ENCODE measurements at regions not wholly inside any gene's neighbourhood (a gene's known extent, or its start where the extent isn't known, plus 50 kb on each side); places are given as distances from the start of the nearest gene placed in this dataset.

- Histone ChIP-seq H3K9me3 (ENCODE audit: insufficient read depth, low read depth, low read length) (no peaks in the 10 kb centered on the region), H3K36me3 (ENCODE audit: insufficient read depth, low read length) (no peaks in the 10 kb centered on the region), H3K4me1 (ENCODE audit: insufficient read depth, low read length) (peaks cover 3% of the 10 kb centered on the region), H3K27ac (ENCODE audit: low read depth, low read length) (no peak overlapping the region), H2AFZ (ENCODE audit: low read depth, low read length) (no peak overlapping the region), H4K20me1 (ENCODE audit: insufficient read depth, low read length) (no peaks in the 10 kb centered on the region), H3K4me3 (ENCODE audit: insufficient read depth, low read depth, low read length) (no peak overlapping the region), H3K4me2 (ENCODE audit: low read length) (no peak overlapping the region), H3K79me2 (ENCODE audit: insufficient read depth, low read length) (no peaks in the 10 kb centered on the region), H3K27me3 (ENCODE audit: insufficient read depth, low read length) (no peaks in the 10 kb centered on the region), H3K9ac (ENCODE audit: low read length) (no peak overlapping the region)
- no peak overlapping the region for H3K4me3 Mint-ChIP-seq (ENCODE audit: unreplicated experiment)
- no peaks in the 10 kb centered on the region for H3K27me3 Mint-ChIP-seq (ENCODE audit: low read depth, unreplicated experiment)
- no peaks in the 10 kb centered on the region for H3K36me3 Mint-ChIP-seq (ENCODE audit: low read depth, unreplicated experiment)
- DNase-seq (ENCODE audit: low read depth): no peak
- no peaks in the 10 kb centered on the region for H3K4me1 Mint-ChIP-seq (ENCODE audit: low read depth, unreplicated experiment)
- TF ChIP-seq CTCF (IDR thresholded peaks at IDR 0.05; ENCODE audit: insufficient read depth, low read depth, low read length) (no peak), EZH2 (IDR thresholded peaks at IDR 0.05; ENCODE audit: insufficient read depth, low read length) (no peak)
- peaks cover 2% of the 10 kb centered on the region for H3K9me3 Mint-ChIP-seq (ENCODE audit: unreplicated experiment)
- H3K27ac Mint-ChIP-seq (ENCODE audit: unreplicated experiment): no peak overlapping the region
- no peak for FAIRE-seq
Observed at GRCh38 chr14:28299227-28299626, 467.4 kb upstream of the FOXG1 start.

GRCh38 chr14:28300356-28300755, 466.2 kb upstream of the FOXG1 start:
- Mint-ChIP-seq H3K27ac (ENCODE audit: unreplicated experiment) (no peak overlapping the region), H3K27me3 (ENCODE audit: low read depth, unreplicated experiment) (no peaks in the 10 kb centered on the region), H3K4me1 (ENCODE audit: low read depth, unreplicated experiment) (no peaks in the 10 kb centered on the region), H3K36me3 (ENCODE audit: low read depth, unreplicated experiment) (no peaks in the 10 kb centered on the region), H3K9me3 (ENCODE audit: unreplicated experiment) (no peaks in the 10 kb centered on the region), H3K4me3 (ENCODE audit: unreplicated experiment) (no peak overlapping the region)
- Histone ChIP-seq H3K27me3 (ENCODE audit: insufficient read depth, low read length) (no peaks in the 10 kb centered on the region), H3K4me2 (ENCODE audit: low read length) (no peak overlapping the region), H4K20me1 (ENCODE audit: insufficient read depth, low read length) (no peaks in the 10 kb centered on the region), H3K9me3 (ENCODE audit: insufficient read depth, low read depth, low read length) (no peaks in the 10 kb centered on the region), H3K9ac (ENCODE audit: low read length) (no peak overlapping the region), H3K79me2 (ENCODE audit: insufficient read depth, low read length) (no peaks in the 10 kb centered on the region), H3K36me3 (ENCODE audit: insufficient read depth, low read length) (no peaks in the 10 kb centered on the region), H3K4me3 (ENCODE audit: insufficient read depth, low read depth, low read length) (no peak overlapping the region), H3K27ac (ENCODE audit: low read depth, low read length) (no peak overlapping the region), H3K4me1 (ENCODE audit: insufficient read depth, low read length) (peaks cover 3% of the 10 kb centered on the region), H2AFZ (ENCODE audit: low read depth, low read length) (no peak overlapping the region)
- DNase-seq (ENCODE audit: low read depth): peak; percentile 68
- TF ChIP-seq CTCF (IDR thresholded peaks at IDR 0.05; ENCODE audit: insufficient read depth, low read depth, low read length) (no peak), EZH2 (IDR thresholded peaks at IDR 0.05; ENCODE audit: insufficient read depth, low read length) (no peak)
- FAIRE-seq: peak; percentile 26

GRCh38 chr14:28301179-28301578, 465.4 kb upstream of the FOXG1 start:
- FAIRE-seq: no peak
- peaks cover 3% of the 10 kb centered on the region for H3K4me1 ChIP-seq (ENCODE audit: insufficient read depth, low read length)
- no peak overlapping the region for H3K9ac ChIP-seq (ENCODE audit: low read length)
- no peaks in the 10 kb centered on the region for H4K20me1 ChIP-seq (ENCODE audit: insufficient read depth, low read length)
- no peak for DNase-seq (ENCODE audit: low read depth)
- no peaks in the 10 kb centered on the region for H3K79me2 ChIP-seq (ENCODE audit: insufficient read depth, low read length)
- no peaks in the 10 kb centered on the region for H3K9me3 Mint-ChIP-seq (ENCODE audit: unreplicated experiment)
- H3K36me3 ChIP-seq (ENCODE audit: insufficient read depth, low read length): no peaks in the 10 kb centered on the region
- H3K27ac Mint-ChIP-seq (ENCODE audit: unreplicated experiment): no peak overlapping the region
- no peak overlapping the region for H3K4me3 ChIP-seq (ENCODE audit: insufficient read depth, low read depth, low read length)
- H3K4me3 Mint-ChIP-seq (ENCODE audit: unreplicated experiment): no peak overlapping the region
- H3K36me3 Mint-ChIP-seq (ENCODE audit: low read depth, unreplicated experiment): no peaks in the 10 kb centered on the region
- no peaks in the 10 kb centered on the region for H3K4me1 Mint-ChIP-seq (ENCODE audit: low read depth, unreplicated experiment)
- H3K4me2 ChIP-seq (ENCODE audit: low read length): no peak overlapping the region
- no peak overlapping the region for H3K27ac ChIP-seq (ENCODE audit: low read depth, low read length)
- no peaks in the 10 kb centered on the region for H3K27me3 Mint-ChIP-seq (ENCODE audit: low read depth, unreplicated experiment)
- no peaks in the 10 kb centered on the region for H3K27me3 ChIP-seq (ENCODE audit: insufficient read depth, low read length)
- H3K9me3 ChIP-seq (ENCODE audit: insufficient read depth, low read depth, low read length): no peaks in the 10 kb centered on the region
- H2AFZ ChIP-seq (ENCODE audit: low read depth, low read length): no peak overlapping the region
- no peak for TF ChIP-seq CTCF (IDR thresholded peaks at IDR 0.05; ENCODE audit: insufficient read depth, low read depth, low read length)
- TF ChIP-seq EZH2 (IDR thresholded peaks at IDR 0.05; ENCODE audit: insufficient read depth, low read length): no peak
